H1 (cell line): ENCODE measurements at regions not wholly inside any gene's neighbourhood (a gene's known extent, or its start where the extent isn't known, plus 50 kb on each side); places are given as distances from the start of the nearest gene placed in this dataset.

Experiments
- CTCF ChIA-PET: fragments of 300-600 bp; sonication (Branson Sonifier 250); formaldehyde crosslinking; loops from one replicate; lab custom pipeline; 2021; ENCODE audit not compliant: partially characterized antibody; lab: Charles Lee
- POLR2A ChIA-PET: fragments of 300-600 bp; sonication (Branson Sonifier 250); formaldehyde crosslinking; loops from one replicate; lab custom pipeline; 2021; ENCODE audit warnings: inconsistent platforms; ENCODE audit not compliant: partially characterized antibody; lab: Charles Lee
- DNase-seq, 2 experiments: peaks; one replicate each; pipeline versions ENCODE4 v3.0.0 to v3.0.0-alpha.2; 2010 to 2022; ENCODE audit warnings: low spot score in 2 of 2, low read depth in 1 of 2, mixed read lengths in 1 of 2
- FAIRE-seq: peaks from 2 replicates; lab custom pipeline; 2011; peaks lifted over from hg19 to GRCh38; lab: Jason Lieb, UNC
- H2AFZ ChIP-seq: 2 replicates; pipeline ENCODE4 v1.8.1; 2012; ENCODE audit warnings: low read length, inconsistent platforms
- H2AK5ac ChIP-seq: 2 replicates; pipeline ENCODE4 v1.6.1; 2013; ENCODE audit warnings: low read depth, low read length
- H2BK120ac ChIP-seq: replicated peaks from 2 replicates; pipeline ENCODE3; 2013; ENCODE audit warnings: low read depth, low read length, inconsistent platforms
- H2BK12ac ChIP-seq: 2 replicates; pipeline ENCODE4 v1.6.1; 2013; ENCODE audit warnings: low read depth, low read length
- H2BK15ac ChIP-seq: 2 replicates; pipeline ENCODE4 v1.6.1; 2013; ENCODE audit warnings: low read length
- H2BK20ac ChIP-seq: 2 replicates; pipeline ENCODE4 v1.6.1; 2013; ENCODE audit warnings: low read length
- H2BK5ac ChIP-seq: 2 replicates; pipeline ENCODE4 v1.6.1; 2013; ENCODE audit warnings: low read depth, low read length
- H3K14ac ChIP-seq: 2 replicates; pipeline ENCODE4 v1.6.1; 2013; ENCODE audit warnings: inconsistent platforms; ENCODE audit not compliant: insufficient read length
- H3K18ac ChIP-seq: 2 replicates; pipeline ENCODE4 v1.6.1; 2013; ENCODE audit warnings: low read length; ENCODE audit errors: extremely low read depth
- H3K23ac ChIP-seq: 2 replicates; pipeline ENCODE4 v1.6.1; 2013; ENCODE audit warnings: inconsistent platforms; ENCODE audit not compliant: insufficient read length
- H3K23me2 ChIP-seq: 2 replicates; pipeline ENCODE4 v1.6.1; 2013; ENCODE audit warnings: low read depth, low read length
- H3K27ac ChIP-seq: 2 replicates; pipeline ENCODE4 v1.6.1; 2011; ENCODE audit warnings: low read depth, low read length, inconsistent platforms
- H3K27me3 ChIP-seq, 4 experiments: replicated peaks in 1 of 4; 1 replicate in 1 of 4; 2 replicates in 3 of 4; pipeline versions ENCODE4 v1.6.1 to v1.8.1; 2011 to 2013; ENCODE audit warnings: low read length in 3 of 4, mild to moderate bottlenecking in 3 of 4, inconsistent platforms in 2 of 4, mixed read lengths in 2 of 4, moderate library complexity in 1 of 4; ENCODE audit not compliant: control insufficient read depth in 3 of 4, insufficient read depth in 3 of 4; ENCODE audit errors: extremely low read depth in 1 of 4
- H3K36me3 ChIP-seq, 4 experiments: 2 replicates each; pipeline versions ENCODE4 v1.6.1 to v1.8.1; 2011 to 2013; ENCODE audit warnings: mild to moderate bottlenecking in 4 of 4, low read length in 3 of 4, moderate library complexity in 2 of 4, control low read depth in 1 of 4, inconsistent platforms in 1 of 4; ENCODE audit not compliant: insufficient read depth in 4 of 4, control insufficient read depth in 2 of 4
- H3K4ac ChIP-seq: replicated peaks from 2 replicates; pipeline ENCODE3; 2013; ENCODE audit warnings: low read length, low read depth, mixed read lengths, inconsistent platforms; ENCODE audit not compliant: insufficient read length
- H3K4me1 ChIP-seq, 4 experiments: replicated peaks in 1 of 4; 1 replicate in 1 of 4; 2 replicates in 3 of 4; pipeline versions ENCODE4 v1.6.1 to v1.8.1; 2011 to 2013; ENCODE audit warnings: low read length in 3 of 4, inconsistent platforms in 2 of 4, mixed read lengths in 1 of 4; ENCODE audit not compliant: insufficient read depth in 4 of 4, control insufficient read depth in 3 of 4
- H3K4me2 ChIP-seq, 2 experiments: 2 replicates each; pipeline versions ENCODE4 v1.6.1 to v1.8.1; 2011 to 2013; ENCODE audit warnings: low read depth in 2 of 2, low read length in 2 of 2, control low read depth in 1 of 2, inconsistent platforms in 1 of 2, mild to moderate bottlenecking in 1 of 2; ENCODE audit not compliant: insufficient read depth in 1 of 2
- H3K4me3 ChIP-seq, 4 experiments: fragments of 200-600, 300-600 bp in 1 of 4; sonication (generic), shearing (Covaris generic), sonication (Bioruptor Twin) in 1 of 4; 2 replicates each; pipeline versions ENCODE4 v1.5.1 to v1.8.1; 2011 to 2016; ENCODE audit warnings: low read length in 4 of 4, low read depth in 3 of 4, control low read depth in 2 of 4, inconsistent platforms in 2 of 4, mild to moderate bottlenecking in 2 of 4, mixed read lengths in 1 of 4, moderate library complexity in 1 of 4; ENCODE audit not compliant: insufficient read depth in 2 of 4; ENCODE audit errors: extremely low read depth in 1 of 4
- H3K56ac ChIP-seq: replicated peaks from 2 replicates; pipeline ENCODE3; 2013; ENCODE audit warnings: low read depth, mild to moderate bottlenecking, mixed read lengths, low read length, inconsistent platforms; ENCODE audit not compliant: insufficient read length
- H3K79me1 ChIP-seq: 2 replicates; pipeline ENCODE4 v1.6.1; 2013; ENCODE audit warnings: low read depth, low read length, control low read depth
- H3K79me2 ChIP-seq, 2 experiments: 2 replicates each; pipeline versions ENCODE4 v1.6.1 to v1.8.1; 2012 to 2013; ENCODE audit warnings: low read length in 2 of 2, mild to moderate bottlenecking in 2 of 2, inconsistent platforms in 1 of 2; ENCODE audit not compliant: insufficient read depth in 2 of 2, control insufficient read depth in 1 of 2
- H3K9ac ChIP-seq, 4 experiments: replicated peaks in 1 of 4; 1 replicate in 1 of 4; 2 replicates in 3 of 4; pipeline versions ENCODE4 v1.6.1 to v1.8.1; 2011 to 2013; ENCODE audit warnings: low read depth in 3 of 4, low read length in 3 of 4, control low read depth in 2 of 4, mild to moderate bottlenecking in 2 of 4, moderate library complexity in 2 of 4, inconsistent platforms in 1 of 4; ENCODE audit errors: extremely low read depth in 1 of 4
- H3K9me3 ChIP-seq, 2 experiments: 2 replicates each; pipeline versions ENCODE4 v1.6.1 to v1.8.1; 2012 to 2013; ENCODE audit warnings: mild to moderate bottlenecking in 2 of 2, moderate library complexity in 2 of 2, control low read depth in 1 of 2, inconsistent platforms in 1 of 2, low read depth in 1 of 2, low read length in 1 of 2, mixed read lengths in 1 of 2; ENCODE audit not compliant: insufficient read depth in 2 of 2
- H4K20me1 ChIP-seq, 2 experiments: replicated peaks in 1 of 2; 2 replicates each; pipeline versions ENCODE3 to v1.8.1; 2011 to 2013; ENCODE audit warnings: inconsistent platforms in 2 of 2, low read length in 2 of 2, mild to moderate bottlenecking in 1 of 2; ENCODE audit not compliant: insufficient read depth in 2 of 2, control insufficient read depth in 1 of 2
- H4K5ac ChIP-seq: 2 replicates; pipeline ENCODE4 v1.6.1; 2013; ENCODE audit warnings: low read length, low read depth, mixed read lengths, inconsistent platforms; ENCODE audit not compliant: insufficient read length
- H4K8ac ChIP-seq: 2 replicates; pipeline ENCODE4 v1.8.0; 2013; ENCODE audit warnings: mild to moderate bottlenecking, moderate library complexity, low read length, inconsistent platforms; ENCODE audit not compliant: insufficient read depth; ENCODE audit errors: extremely low read depth
- H4K91ac ChIP-seq: replicated peaks from 2 replicates; pipeline ENCODE3; 2013; ENCODE audit warnings: low read length, mixed read lengths, inconsistent platforms; ENCODE audit not compliant: insufficient read length
- BACH1 ChIP-seq: IDR thresholded peaks from 2 replicates; pipeline ENCODE4 v1.6.1; 2012; ENCODE audit warnings: low read length, improper control_type of control experiment
- POLR2A ChIP-seq, 2 experiments: IDR thresholded peaks; 1 replicate in 1 of 2; 2 replicates in 1 of 2; pipeline ENCODE4 v1.6.1; 2011; ENCODE audit warnings: low read depth in 2 of 2, low read length in 2 of 2, mild to moderate bottlenecking in 2 of 2; ENCODE audit errors: control extremely low read depth in 1 of 2
- WGBS, 2 experiments: shearing (Covaris generic) in 1 of 2; methylation state at CpG; one replicate each; pipeline versions ENCODE4 v1.1.6 to v1.1.7; 2013 to 2015; ENCODE audit warnings: low lambda C conversion rate in 2 of 2, mixed read lengths in 2 of 2, inconsistent platforms in 1 of 2, low coverage in 1 of 2, missing lambda C conversion rate in 1 of 2; ENCODE audit not compliant: insufficient replicate concordance in 2 of 2, insufficient coverage in 1 of 2, insufficient read length in 1 of 2; ENCODE audit errors: extremely low coverage in 1 of 2, missing lambda C conversion rate in 1 of 2; 5-methylcytosine and 5-hydroxymethylcytosine counted together

DNA sequence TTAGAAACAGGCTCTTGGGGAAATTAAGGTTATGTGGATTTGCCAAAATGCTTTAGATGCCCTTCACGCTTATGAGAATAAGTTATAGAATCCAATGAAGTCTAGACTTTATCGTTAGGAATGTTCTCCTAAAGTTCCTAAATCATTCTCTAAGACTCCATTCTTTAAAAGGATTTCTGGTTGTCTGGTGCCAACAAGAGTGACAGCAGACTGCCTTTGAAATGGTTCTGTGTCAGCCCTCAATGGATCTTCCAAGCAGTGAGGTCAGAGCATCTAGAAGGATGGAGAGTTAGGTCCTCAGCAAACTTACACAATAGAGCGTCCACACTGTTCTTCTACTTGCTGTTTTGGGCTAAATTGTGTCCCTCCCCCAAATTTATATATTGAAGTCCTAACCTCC lies 473.3 kb downstream of the GATA3 start:
- FAIRE-seq, result no peak
- POLR2A ChIA-PET, result interaction anchor here (0.7 kb wide), 1 partner anchor 139 kb away, joined by 3 read pairs; no protein-coding TSS in a partner anchor

More for the DNA sequence above, 473.3 kb downstream of the GATA3 start:
- Histone ChIP-seq H3K56ac (no peak overlapping the region), H2BK120ac (no peak overlapping the region), H3K4me1 (no peaks in the 10 kb centered on the region), H4K20me1 (no peaks in the 10 kb centered on the region), H3K4me3 (no peak overlapping the region), H2BK20ac (no peak overlapping the region), H3K79me1 (no peaks in the 10 kb centered on the region), H3K9ac (no peak overlapping the region), H3K23ac (no peak overlapping the region), H3K79me2 (no peaks in the 10 kb centered on the region), H2BK12ac (no peak overlapping the region), H2BK5ac (no peak overlapping the region), H3K27me3 (no peaks in the 10 kb centered on the region), H2AK5ac (no peak overlapping the region), H3K4ac (no peak overlapping the region), H3K4me2 (no peak overlapping the region), H3K27ac (no peak overlapping the region), H4K91ac (no peak overlapping the region), H3K18ac (no peak overlapping the region), H3K23me2 (no peaks in the 10 kb centered on the region), H4K8ac (no peak overlapping the region), H3K14ac (no peak overlapping the region), H2AFZ (no peak overlapping the region), H3K9me3 (no peaks in the 10 kb centered on the region), H3K36me3 (no peaks in the 10 kb centered on the region), H4K5ac (no peak overlapping the region), H2BK15ac (no peak overlapping the region)
- DNase-seq, result no peak
- CTCF ChIA-PET, result interaction anchor here (3.5 kb wide), 1 partner anchor 14 kb away, joined by 11 read pairs; no protein-coding TSS in a partner anchor
- TF ChIP-seq POLR2A (IDR thresholded peaks at IDR 0.05; ENCODE audit: control extremely low read depth in 1 of 2, low read depth in 2 of 2, low read length in 2 of 2) (no peak), BACH1 (no peak)
- 96% methylated on average over 3 of the region's 3 CpGs; no CpG with 5 or more reads in 1 of the 2 experiments for WGBS, 2 experiments
